HG03196 (cell line): ENCODE measurements at regions not wholly inside any gene's neighbourhood (a gene's known extent, or its start where the extent isn't known, plus 50 kb on each side); places are given as distances from the start of the nearest gene placed in this dataset.

Source experiments
- ATAC-seq: cut with Tn5 transposase; IDR thresholded peaks from one replicate; pipeline ENCODE4 v1.9.1; 2021; ENCODE audit not compliant: unreplicated experiment

- ATAC-seq: no peak
Observed at GRCh38 chr19:29467824-29468401, 57.9 kb upstream of the VSTM2B start.

DNA sequence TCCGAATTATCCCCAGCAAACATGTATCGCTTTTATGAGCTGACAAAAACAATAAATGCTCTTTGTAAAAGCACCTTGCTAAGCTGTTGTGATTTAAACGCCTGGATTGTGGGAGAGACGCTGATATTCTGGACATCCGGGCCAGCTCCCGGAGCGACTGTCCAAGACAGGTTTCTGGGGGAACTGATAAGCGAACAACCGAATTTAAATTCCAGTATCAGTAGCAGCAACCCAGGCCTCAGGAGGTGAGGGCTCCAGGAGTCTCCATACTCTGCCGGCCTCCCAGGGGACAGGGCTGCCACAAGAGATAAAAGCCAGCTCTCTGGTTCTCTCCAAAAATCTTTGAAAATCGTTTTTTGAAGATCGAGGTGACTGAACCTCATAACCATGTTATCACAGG lies 50.3 kb upstream of the VSTM2B start:
- ATAC-seq: no peak
